ENCODE measurements at regions not wholly inside any gene's neighbourhood (a gene's known extent, or its start where the extent isn't known, plus 50 kb on each side); places are given as distances from the start of the nearest gene placed in this dataset.
"Not testable (repeated sequence)": the region's sequence is repeated elsewhere in the genome, so short reads cannot be mapped to it uniquely, and the experiment has no call there.

DNA sequence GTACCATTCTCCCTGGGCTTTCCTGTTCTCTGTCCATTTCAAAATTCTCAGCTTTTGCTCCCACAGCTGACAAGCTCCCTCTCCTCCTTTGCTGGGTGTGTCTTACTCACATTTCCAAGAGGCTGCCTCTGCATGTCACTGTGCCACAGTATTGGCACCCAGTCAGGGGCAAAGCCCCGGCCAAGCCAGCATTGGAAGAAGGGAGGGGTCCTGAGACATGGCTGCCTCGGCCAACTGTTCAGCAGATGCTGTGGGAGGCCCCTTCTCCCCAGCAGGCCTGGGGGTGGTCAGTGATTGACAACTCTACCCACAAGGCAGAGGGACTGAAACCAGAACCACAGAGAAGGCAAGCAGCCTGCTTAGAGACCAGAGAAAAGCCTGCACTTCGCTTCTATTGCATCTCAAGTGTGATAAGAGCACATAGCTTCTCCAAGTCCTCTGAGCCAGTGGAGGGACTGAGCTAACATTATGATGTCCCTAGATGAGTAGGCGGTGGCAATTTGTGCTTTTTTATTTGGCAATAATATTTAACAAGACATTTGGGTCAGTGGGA is 294.1 kb downstream of the SIPA1L2 start:
- no peak for DNase-seq

GRCh38 chr1:232335261-232335660 is 294.7 kb downstream of the SIPA1L2 start:
- DNase-seq, result no peak

GRCh38 chr1:232334811-232335210 is 295.1 kb downstream of the SIPA1L2 start:
- no peak for DNase-seq

GRCh38 chr1:232334246-232334645 is 295.7 kb downstream of the SIPA1L2 start:
- no peak for DNase-seq

- no peak for DNase-seq
Observed at GRCh38 chr1:232333419-232333767, 296.5 kb downstream of the SIPA1L2 start.

DNA sequence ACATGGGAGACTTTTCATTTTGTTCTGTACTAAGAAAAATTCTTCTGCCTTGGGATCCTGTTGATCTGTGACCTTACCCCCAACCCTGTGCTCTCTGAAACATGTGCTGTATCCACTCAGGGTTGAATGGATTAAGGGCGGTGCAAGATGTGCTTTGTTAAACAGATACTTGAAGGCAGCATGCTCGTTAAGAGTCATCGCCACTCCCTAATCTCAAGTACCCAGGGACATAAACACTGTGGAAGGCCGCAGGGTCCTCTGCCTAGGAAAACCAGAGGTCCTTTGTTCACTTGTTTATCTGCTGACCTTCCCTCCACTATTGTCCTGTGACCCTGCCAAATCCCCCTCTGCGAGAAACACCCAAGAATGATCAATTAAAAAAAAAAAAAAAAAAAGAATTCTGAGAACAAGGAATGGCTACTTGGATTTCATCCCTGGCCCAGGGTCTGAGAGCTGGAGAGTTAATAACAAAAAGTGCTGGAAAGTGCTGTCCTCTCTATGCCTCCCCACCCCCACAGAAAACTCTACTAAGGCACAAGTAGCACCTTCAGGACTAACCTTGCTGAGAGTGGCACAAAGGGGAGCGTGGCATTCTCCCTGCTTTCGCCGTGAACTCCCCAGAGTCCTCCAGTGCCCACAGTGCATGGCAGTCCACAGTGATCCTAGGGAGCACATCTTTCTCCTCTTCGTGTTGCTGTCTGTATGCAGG is 297.1 kb downstream of the SIPA1L2 start:
- not testable (repeated sequence) for DNase-seq

DNA sequence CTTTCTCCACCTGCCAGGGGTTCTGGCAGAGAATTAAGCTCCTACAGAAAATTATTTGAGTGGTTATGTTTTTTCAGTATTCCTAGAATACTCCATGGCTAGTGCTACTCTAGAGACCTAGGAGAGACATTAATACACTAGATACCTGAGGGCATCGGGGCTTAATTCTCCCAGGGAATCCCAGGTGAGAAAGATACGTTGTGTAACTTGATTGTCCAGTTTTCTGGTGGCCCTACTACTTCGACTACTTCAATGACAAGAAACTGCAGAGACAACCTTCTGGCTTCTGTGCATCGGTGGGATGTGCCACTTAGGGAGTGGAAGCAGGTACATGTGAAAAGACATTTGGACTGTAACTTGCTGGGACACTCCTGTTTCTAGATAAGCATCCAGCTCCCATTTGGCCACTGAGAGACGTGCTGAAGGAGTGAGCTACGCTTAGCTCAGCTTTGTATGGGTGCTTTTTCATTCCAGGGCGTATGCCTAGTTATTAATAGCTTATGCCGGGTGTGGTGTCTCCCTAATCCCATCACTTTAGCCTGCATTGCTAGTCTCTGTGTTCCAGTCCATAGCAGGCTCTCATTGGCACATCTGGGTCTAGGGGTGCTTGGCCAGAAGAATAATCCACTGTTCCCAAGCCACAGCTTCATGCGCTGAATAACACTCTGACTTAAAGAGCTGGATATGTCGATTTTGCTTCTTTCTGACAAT is 300.7 kb downstream of the SIPA1L2 start:
- DNase-seq, result no peak

DNA sequence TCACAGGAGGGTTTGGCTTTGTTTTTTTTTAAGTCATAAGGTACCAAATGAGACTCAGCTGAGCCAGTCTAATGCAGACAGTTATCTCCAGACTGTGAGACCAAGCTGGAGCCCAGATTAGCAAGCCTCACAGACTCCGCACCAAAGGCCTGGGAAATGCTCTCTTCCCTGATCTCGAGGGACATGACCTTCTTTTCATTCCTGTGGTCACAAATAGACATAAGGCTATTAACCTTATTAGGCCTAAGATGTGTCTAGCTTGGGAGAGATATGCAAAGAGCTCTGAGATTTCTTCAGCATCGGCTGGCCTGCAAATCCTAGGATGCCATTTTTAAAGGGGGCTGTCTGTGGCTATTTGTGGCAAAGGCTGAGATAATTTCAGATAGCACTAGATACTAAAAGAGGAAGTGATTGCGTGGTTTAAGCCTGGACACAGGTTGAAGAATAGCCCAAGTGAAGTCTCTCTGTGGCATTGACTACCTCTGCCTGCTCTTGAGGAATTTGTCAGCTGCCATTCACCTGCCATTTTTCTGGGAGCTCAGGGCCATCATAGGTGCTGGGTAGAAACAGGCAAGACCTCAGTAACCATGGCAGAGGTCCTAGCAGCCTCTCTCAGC is 301.3 kb downstream of the SIPA1L2 start:
- DNase-seq, result peak; percentile 25

- no peak for DNase-seq
Observed at GRCh38 chr1:232327899-232328298, 302.0 kb downstream of the SIPA1L2 start.

- DNase-seq, result peak; percentile 19
Observed at GRCh38 chr1:232327269-232327668, 302.7 kb downstream of the SIPA1L2 start.

GRCh38 chr1:232322162-232322734 is 307.7 kb downstream of the SIPA1L2 start:
- no peak for DNase-seq

- DNase-seq, result no peak
Observed at GRCh38 chr1:232319518-232320210, 310.3 kb downstream of the SIPA1L2 start.

DNA sequence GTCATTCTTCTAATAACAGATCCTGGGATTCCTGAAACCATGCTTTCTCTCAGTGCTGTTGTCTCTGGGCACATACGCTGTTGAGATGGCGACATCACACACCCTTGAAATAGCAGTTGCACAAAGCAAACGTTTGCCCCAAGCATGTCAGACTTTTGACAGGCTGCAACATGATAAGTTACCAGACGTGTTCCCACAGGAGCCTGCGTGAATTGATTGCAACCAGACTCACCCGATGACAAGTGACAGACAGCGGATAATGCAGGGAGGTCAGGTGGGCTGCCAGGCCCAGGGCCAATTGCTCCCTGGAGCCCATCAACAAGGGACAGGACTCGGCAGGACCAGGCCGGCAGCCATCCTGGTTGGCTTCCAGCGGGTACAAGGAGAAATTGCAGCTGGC is 310.9 kb downstream of the SIPA1L2 start:
- DNase-seq, result no peak

DNA sequence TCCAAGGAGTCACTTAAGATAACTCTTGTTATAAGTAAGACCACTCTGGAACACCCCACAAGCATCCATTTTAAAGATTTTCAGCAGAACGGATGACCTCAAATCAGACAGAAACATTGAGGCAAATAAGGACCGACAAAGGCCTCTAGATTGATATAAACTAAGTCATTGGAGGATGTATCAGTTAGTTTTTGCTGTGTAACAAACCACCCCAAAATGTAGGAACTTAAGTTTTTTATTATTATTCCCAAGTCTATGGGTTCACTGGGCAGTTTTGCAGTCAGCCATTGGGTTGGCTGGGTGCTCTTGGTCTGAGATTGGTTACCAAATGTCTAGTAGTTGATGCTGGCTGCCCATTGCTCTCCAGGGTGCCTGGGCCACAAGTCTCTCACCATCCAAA is 311.8 kb downstream of the SIPA1L2 start:
- DNase-seq, result no peak

- no peak for DNase-seq
Observed at GRCh38 chr1:232317350-232317749, 312.6 kb downstream of the SIPA1L2 start.

DNA sequence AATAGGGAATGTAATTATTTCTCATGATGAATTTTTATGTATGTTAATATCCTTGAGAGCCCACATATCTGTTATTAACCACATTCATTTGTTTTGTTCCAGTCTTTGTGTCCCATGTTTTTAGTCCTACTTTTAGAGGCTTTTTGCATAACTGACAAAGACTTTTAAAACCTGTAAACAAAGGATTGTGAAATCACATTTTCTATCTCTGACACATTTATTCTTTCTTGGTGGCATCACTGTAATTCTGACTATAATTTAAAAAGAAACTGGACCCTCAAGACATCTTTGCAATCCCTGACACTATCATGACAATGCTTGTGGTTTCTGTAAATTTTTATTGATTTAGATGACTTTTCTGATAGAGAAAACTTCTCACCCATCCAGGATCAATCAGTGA is 313.1 kb downstream of the SIPA1L2 start:
- DNase-seq, result no peak

DNA sequence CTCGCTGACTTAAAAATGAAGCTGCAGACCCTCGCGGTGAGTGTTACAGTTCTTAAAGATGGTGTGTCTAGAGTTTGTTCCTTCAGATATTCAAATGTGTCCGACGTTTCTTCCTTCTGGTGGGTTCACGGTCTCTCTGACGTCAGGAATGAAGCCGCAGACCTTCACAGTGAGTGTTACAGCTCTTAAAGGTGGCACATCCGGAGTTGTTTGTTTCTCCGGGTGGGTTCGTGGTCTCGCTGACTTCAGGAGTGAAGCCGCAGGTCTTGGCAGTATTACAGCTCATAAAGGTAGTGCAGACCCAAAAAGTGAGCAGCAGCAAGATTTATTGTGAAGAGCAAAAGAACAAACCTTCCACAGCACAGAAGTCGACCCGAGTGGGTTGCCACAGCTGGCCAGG is 316.1 kb downstream of the SIPA1L2 start:
- not testable (repeated sequence) for DNase-seq

DNA sequence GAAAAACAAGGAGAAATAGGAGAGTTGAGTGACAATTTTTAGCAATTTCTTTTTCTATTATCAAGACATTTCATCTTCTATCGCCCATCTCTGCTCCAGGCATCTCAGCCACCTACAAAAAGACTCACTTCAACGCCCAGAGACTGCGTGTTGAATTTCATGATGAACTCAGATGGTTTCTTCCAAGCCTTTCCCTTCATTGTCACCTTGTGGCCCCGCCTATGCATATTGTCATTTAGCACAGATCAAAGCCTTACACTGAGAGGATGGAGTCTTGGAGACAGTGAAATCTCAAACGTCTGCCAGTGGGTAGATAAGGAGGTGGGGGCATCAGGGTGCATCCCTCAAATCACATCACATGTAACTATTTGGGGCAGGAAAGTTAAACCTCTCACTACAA is 319.4 kb downstream of the SIPA1L2 start:
- no peak for DNase-seq

DNA sequence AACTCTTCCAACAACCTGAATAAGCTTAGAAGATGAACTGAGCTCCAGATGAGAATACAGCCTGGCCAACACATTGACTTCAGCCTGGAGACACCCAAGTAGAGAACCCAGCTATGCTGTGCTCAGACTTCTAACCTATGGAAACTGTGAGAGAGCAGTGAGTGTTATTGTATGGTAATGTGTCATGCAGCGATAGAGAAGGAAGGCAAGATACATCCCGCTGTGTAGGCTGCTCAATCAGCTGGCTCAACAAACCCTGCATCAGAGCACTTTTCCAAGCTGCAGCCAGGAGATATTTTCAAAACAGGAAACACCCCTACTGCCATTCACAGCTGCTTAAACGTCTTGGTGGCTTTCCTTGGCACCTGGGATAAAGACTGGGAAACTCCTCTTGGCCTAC is 321.3 kb downstream of the SIPA1L2 start:
- no peak for DNase-seq

GRCh38 chr1:232307296-232308017 is 322.5 kb downstream of the SIPA1L2 start:
- no peak for DNase-seq

GRCh38 chr1:232306269-232306961 is 323.5 kb downstream of the SIPA1L2 start:
- DNase-seq, result no peak

DNA sequence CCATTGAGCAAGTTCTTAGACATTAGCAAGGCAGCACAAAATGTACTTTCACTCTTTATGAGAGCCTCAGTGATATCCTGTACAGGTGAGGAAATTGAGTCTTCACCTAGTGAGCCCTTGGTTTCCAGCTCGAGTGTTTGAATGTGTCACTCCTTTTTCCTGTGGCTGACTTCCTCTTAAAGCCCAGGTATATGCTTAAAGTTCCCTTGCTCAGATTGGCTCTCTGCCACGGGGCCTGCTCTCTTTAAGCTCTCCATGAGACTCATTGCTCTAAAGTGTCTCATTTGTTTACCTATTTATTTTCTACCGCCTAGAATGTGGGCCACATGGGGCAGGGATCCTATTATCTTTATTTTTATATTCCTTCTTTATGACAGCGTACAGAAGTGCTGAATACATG is 324.9 kb downstream of the SIPA1L2 start:
- DNase-seq, result no peak

All from fibroblast of skin of right biceps (primary cell).